Stomach (tissue), 4 donors: ENCODE measurements at regions not wholly inside any gene's neighbourhood (a gene's known extent, or its start where the extent isn't known, plus 50 kb on each side); places are given as distances from the start of the nearest gene placed in this dataset.
"Not testable (repeated sequence)": the region's sequence is repeated elsewhere in the genome, so short reads cannot be mapped to it uniquely, and the experiment has no call there.

ENCODE experiments used
- POLR2A ChIP-seq, 4 donors: fragments of 450-650 bp; IDR thresholded peaks; one replicate each; pipeline ENCODE4 v1.6.1; 2016; ENCODE audit warnings: antibody characterized with exemption in 4 of 4, control low read depth in 2 of 4, mild to moderate bottlenecking in 1 of 4, moderate library complexity in 1 of 4
- TF ChIP-seq, protein P1 (sequence below), 7 experiments: fragments of 450-650 bp in 4 of 7; fragments of 200-600 bp in 3 of 7; sonication (generic) in 3 of 7; IDR thresholded peaks; one replicate each; pipeline ENCODE4 v1.5.1; 2016 to 2019; ENCODE audit warnings: antibody characterized with exemption in 7 of 7, control low read depth in 2 of 7, mild to moderate bottlenecking in 1 of 7

GRCh38 chr13:70511861-70512417 is 403.7 kb upstream of the KLHL1 start:
- TF ChIP-seq, protein P1, sequence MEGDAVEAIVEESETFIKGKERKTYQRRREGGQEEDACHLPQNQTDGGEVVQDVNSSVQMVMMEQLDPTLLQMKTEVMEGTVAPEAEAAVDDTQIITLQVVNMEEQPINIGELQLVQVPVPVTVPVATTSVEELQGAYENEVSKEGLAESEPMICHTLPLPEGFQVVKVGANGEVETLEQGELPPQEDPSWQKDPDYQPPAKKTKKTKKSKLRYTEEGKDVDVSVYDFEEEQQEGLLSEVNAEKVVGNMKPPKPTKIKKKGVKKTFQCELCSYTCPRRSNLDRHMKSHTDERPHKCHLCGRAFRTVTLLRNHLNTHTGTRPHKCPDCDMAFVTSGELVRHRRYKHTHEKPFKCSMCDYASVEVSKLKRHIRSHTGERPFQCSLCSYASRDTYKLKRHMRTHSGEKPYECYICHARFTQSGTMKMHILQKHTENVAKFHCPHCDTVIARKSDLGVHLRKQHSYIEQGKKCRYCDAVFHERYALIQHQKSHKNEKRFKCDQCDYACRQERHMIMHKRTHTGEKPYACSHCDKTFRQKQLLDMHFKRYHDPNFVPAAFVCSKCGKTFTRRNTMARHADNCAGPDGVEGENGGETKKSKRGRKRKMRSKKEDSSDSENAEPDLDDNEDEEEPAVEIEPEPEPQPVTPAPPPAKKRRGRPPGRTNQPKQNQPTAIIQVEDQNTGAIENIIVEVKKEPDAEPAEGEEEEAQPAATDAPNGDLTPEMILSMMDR (IDR thresholded peaks at IDR 0.05) = not testable (repeated sequence)
- TF ChIP-seq POLR2A (IDR thresholded peaks at IDR 0.05) = not testable (repeated sequence)
